ENCODE measurements at regions not wholly inside any gene's neighbourhood (a gene's known extent, or its start where the extent isn't known, plus 50 kb on each side); places are given as distances from the start of the nearest gene placed in this dataset.

- TF ChIP-seq, protein P1, sequence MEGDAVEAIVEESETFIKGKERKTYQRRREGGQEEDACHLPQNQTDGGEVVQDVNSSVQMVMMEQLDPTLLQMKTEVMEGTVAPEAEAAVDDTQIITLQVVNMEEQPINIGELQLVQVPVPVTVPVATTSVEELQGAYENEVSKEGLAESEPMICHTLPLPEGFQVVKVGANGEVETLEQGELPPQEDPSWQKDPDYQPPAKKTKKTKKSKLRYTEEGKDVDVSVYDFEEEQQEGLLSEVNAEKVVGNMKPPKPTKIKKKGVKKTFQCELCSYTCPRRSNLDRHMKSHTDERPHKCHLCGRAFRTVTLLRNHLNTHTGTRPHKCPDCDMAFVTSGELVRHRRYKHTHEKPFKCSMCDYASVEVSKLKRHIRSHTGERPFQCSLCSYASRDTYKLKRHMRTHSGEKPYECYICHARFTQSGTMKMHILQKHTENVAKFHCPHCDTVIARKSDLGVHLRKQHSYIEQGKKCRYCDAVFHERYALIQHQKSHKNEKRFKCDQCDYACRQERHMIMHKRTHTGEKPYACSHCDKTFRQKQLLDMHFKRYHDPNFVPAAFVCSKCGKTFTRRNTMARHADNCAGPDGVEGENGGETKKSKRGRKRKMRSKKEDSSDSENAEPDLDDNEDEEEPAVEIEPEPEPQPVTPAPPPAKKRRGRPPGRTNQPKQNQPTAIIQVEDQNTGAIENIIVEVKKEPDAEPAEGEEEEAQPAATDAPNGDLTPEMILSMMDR (IDR thresholded peaks at IDR 0.05): no peak
- no peak for TF ChIP-seq POLR2A (IDR thresholded peaks at IDR 0.05)
These were observed 197.7 kb downstream of the TENT4A start for GRCh38 chr5:6910950-6911349.
